Ascending aorta (tissue), 2 donors: ENCODE measurements at regions not wholly inside any gene's neighbourhood (a gene's known extent, or its start where the extent isn't known, plus 50 kb on each side); places are given as distances from the start of the nearest gene placed in this dataset.

Experiments
- DNase-seq, 2 donors: peaks; one replicate each; pipeline ENCODE4 v3.0.0-alpha.2; 2019; ENCODE audit warnings: low spot score in 2 of 2
- H3K27ac ChIP-seq, 2 donors: fragments of 200-600 bp; sonication (generic); one replicate each; pipeline ENCODE4 v1.5.1; 2016 to 2017; ENCODE audit warnings: mild to moderate bottlenecking in 1 of 2
- H3K27me3 ChIP-seq: fragments of 200-600 bp; sonication (generic); one replicate; pipeline ENCODE4 v1.5.1; 2017
- H3K36me3 ChIP-seq, 2 donors: fragments of 200-600 bp; sonication (generic); one replicate each; pipeline ENCODE4 v1.5.1; 2016
- H3K4me1 ChIP-seq, 2 donors: fragments of 200-600 bp; sonication (generic); one replicate each; pipeline ENCODE4 v1.5.1; 2016 to 2017; ENCODE audit warnings: mild to moderate bottlenecking in 1 of 2
- H3K4me3 ChIP-seq, 2 donors: fragments of 200-600 bp; sonication (generic); one replicate each; pipeline ENCODE4 v1.5.1; 2016 to 2017; ENCODE audit warnings: mild to moderate bottlenecking in 1 of 2
- H3K9me3 ChIP-seq, 2 donors: fragments of 200-600 bp; sonication (generic); one replicate each; pipeline ENCODE4 v1.5.1; 2016
- intact Hi-C: fragments of 100-400 bp; cut with DNase I; formaldehyde crosslinking; loops from one replicate; pipeline ENCODE4 v1.15.1; 2023
- TF ChIP-seq, protein P1 (sequence below), 3 experiments: fragments of 200-600 bp in 2 of 3; fragments of 450-650 bp in 1 of 3; sonication (generic) in 2 of 3; IDR thresholded peaks; one replicate each; pipeline ENCODE4 v1.5.1; 2016 to 2019; ENCODE audit warnings: antibody characterized with exemption in 3 of 3, mild to moderate bottlenecking in 1 of 3, moderate library complexity in 1 of 3

DNA sequence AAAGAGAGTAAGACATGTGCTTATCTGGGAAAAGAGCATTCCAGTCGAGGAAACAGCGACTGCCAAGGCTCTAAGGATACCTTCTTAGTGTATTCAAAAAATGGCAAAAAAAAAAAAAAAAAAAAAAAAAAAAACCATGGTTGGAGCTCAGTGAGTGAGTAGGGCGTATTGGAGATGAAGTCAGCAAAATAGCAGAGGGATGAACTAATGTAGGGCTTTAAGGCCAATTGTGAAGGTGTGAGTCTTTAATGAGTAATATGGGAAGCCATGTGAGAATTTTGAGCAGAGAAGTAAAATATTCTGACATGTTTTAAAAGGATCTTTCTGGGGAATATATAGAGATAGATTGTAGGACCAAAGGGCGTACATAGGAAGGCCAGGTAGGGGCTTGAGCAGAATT is 498.6 kb upstream of the ISX start:
- no peaks in the 10 kb centered on the region for H3K4me1 ChIP-seq
- H3K4me3 ChIP-seq, result no peak overlapping the region
- intact Hi-C loops, result no loop called here
- no peaks in the 10 kb centered on the region for H3K27me3 ChIP-seq
- TF ChIP-seq, protein P1, sequence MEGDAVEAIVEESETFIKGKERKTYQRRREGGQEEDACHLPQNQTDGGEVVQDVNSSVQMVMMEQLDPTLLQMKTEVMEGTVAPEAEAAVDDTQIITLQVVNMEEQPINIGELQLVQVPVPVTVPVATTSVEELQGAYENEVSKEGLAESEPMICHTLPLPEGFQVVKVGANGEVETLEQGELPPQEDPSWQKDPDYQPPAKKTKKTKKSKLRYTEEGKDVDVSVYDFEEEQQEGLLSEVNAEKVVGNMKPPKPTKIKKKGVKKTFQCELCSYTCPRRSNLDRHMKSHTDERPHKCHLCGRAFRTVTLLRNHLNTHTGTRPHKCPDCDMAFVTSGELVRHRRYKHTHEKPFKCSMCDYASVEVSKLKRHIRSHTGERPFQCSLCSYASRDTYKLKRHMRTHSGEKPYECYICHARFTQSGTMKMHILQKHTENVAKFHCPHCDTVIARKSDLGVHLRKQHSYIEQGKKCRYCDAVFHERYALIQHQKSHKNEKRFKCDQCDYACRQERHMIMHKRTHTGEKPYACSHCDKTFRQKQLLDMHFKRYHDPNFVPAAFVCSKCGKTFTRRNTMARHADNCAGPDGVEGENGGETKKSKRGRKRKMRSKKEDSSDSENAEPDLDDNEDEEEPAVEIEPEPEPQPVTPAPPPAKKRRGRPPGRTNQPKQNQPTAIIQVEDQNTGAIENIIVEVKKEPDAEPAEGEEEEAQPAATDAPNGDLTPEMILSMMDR (IDR thresholded peaks at IDR 0.05), result no peak
- peaks cover 0 to 6% of the 10 kb centered on the region in 2 donors for H3K9me3 ChIP-seq
- no peak overlapping the region for H3K27ac ChIP-seq
- H3K36me3 ChIP-seq, result no peaks in the 10 kb centered on the region
- DNase-seq, result no peak

DNA sequence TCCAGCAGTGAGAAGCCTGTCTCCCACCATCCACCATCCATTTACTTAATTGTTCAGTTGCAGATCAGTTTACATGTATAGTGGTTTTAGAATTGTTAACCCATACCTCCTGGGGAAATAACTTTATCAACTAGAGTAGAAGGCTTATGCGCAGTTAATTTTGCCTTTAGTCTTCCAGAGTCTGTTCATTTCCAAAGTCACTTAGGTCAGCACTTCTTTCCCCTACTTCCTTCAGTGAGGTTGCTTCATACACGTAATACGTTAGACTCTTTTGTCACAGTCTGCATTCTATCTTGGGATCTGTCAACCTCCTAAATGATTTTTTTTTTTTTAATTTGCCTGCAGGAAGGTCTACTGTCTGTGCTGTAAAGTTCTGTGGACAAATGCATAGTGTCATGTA is 495.6 kb upstream of the ISX start:
- DNase-seq, result no peak
- intact Hi-C loops, result no loop called here
- no peaks in the 10 kb centered on the region for H3K4me1 ChIP-seq

DNA sequence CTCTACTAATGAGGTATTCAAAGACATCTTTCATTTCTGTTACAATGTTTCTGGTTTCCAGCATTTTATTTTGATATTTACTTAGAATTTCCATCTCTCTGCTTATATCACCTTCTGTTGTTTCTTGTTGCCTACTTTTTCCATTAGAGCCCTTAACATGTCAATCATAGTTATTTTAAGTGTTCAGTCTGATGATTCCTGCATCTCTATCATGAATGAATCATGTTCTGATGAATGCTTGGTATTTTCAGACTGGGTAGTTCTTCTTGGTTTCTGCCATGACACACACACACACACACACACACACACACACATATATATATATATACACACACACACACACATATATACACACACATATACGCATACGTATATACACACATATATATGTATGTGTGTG is 486.4 kb upstream of the ISX start:
- Histone ChIP-seq H3K9me3 (no peaks in the 10 kb centered on the region), H3K27me3 (no peaks in the 10 kb centered on the region), H3K27ac (no peak overlapping the region), H3K36me3 (no peaks in the 10 kb centered on the region), H3K4me1 (no peaks in the 10 kb centered on the region), H3K4me3 (no peak overlapping the region)
- DNase-seq, result no peak
- TF ChIP-seq, protein P1 (IDR thresholded peaks at IDR 0.05), result no peak
- intact Hi-C loops, result no loop called here

More for the DNA sequence above, 495.6 kb upstream of the ISX start:
- TF ChIP-seq, protein P1 (IDR thresholded peaks at IDR 0.05), result no peak
- no peak overlapping the region for H3K4me3 ChIP-seq
- H3K27ac ChIP-seq, result no peak overlapping the region
- no peaks in the 10 kb centered on the region for H3K9me3 ChIP-seq
- H3K36me3 ChIP-seq, result no peaks in the 10 kb centered on the region
- H3K27me3 ChIP-seq, result no peaks in the 10 kb centered on the region

DNA sequence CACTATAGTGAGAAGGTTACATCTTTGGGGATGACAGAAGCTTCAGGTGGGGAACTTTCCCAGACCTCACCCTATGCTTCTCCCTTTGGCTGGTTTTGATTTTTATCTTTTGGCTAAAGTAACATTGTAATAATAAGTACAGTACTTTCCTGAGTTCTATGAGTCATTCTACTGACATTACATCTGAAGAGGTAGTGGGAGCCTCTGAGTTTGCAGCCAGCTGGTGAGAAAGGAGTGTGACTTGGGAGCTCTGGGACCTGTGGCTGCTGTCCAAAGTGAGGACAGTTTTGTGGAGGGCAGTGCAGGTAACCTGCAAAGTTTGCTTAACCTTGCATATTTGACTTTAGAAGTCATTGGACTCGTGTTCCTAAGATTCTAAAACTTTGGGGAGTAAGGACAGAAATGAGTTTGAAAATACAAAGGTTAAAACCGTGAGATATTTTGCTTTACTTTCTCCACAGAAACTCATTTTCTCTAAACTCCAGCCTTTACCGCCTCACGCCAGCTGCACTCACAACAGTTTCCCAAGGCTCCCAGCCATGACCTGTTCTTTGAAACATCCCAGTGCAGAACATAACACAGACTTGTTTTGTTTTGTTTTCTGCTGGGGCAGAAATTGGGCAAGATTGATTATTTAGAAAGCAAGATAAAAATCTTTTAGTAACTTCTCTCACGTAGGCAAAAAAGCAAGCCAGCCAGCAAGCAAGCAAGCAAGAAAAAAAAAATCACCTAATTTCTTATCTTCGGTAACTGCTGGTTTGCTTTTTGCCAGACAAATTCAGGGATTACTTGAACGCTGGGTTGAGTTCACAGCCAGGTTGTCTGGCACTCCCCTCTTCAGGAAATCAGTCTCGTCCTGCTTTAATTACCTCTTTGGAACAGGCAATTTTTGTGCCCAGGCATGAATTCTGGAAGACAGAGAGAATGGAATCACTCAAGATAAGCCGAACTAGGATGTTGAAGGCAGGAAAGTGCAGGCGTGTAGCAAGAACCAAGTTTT is 478.3 kb upstream of the ISX start:
- Histone ChIP-seq H3K4me1 (no peaks in the 10 kb centered on the region), H3K27me3 (no peaks in the 10 kb centered on the region), H3K4me3 (no peak overlapping the region), H3K9me3 (no peaks in the 10 kb centered on the region), H3K27ac (no peak overlapping the region), H3K36me3 (no peaks in the 10 kb centered on the region)
- TF ChIP-seq, protein P1 (IDR thresholded peaks at IDR 0.05), result no peak
- no peak for DNase-seq
- intact Hi-C loops, result no loop called here

DNA sequence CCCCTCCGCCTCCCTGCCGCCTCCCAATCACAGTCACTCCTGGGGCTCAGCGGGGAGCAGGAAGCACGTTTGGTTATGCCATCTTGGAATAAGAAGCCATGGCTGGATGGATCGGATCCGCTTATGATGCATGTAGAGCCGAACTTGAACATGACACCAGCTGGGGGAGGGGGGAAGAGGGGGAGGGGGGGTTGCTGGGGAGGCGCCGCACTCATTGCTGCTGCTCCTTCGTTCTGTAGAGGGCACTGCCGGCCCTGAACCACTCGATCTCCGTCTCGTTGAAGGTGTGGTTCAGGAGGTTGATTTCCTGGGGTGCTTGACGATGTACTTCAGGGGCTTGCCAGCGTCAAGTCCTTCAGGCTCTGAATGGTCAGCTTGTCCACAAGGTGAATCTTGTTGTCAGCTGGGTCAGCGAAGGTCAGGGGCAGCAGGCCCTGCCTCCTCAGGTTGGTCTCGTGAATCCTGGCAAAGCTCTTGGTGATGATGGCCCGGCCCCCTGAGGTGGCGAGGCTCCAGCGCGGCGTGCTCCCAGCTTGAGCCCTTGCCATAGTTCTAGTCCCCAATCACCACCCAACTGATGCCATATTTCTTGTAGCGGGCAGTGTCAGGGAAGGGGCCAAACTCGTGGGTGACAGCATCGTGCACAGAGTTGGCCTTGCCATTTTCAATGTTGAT is 476.9 kb upstream of the ISX start:
- intact Hi-C loops, result no loop called here
- TF ChIP-seq, protein P1 (IDR thresholded peaks at IDR 0.05), result no peak
- no peaks in the 10 kb centered on the region for H3K27me3 ChIP-seq
- H3K36me3 ChIP-seq, result no peaks in the 10 kb centered on the region
- H3K27ac ChIP-seq, result no peak overlapping the region
- no peak for DNase-seq
- no peaks in the 10 kb centered on the region for H3K4me1 ChIP-seq
- no peaks in the 10 kb centered on the region for H3K9me3 ChIP-seq
- H3K4me3 ChIP-seq, result no peak overlapping the region
